ENCODE measurements at regions not wholly inside any gene's neighbourhood (a gene's known extent, or its start where the extent isn't known, plus 50 kb on each side); places are given as distances from the start of the nearest gene placed in this dataset.

- Histone ChIP-seq H3K79me2 (ENCODE audit: insufficient read depth, low read depth, low read length) (no peaks in the 10 kb centered on the region), H4K20me1 (ENCODE audit: insufficient read depth, low read length) (no peaks in the 10 kb centered on the region), H3K4me2 (ENCODE audit: low read length) (no peak overlapping the region), H3K9me3 (ENCODE audit: low read length) (no peaks in the 10 kb centered on the region), H3K9me2 (ENCODE audit: insufficient read depth, low read length) (no peaks in the 10 kb centered on the region), H2AFZ (ENCODE audit: low read length) (no peak overlapping the region), H3K36me3 (ENCODE audit: insufficient read depth, low read length) (no peaks in the 10 kb centered on the region), H3K27ac (ENCODE audit: low read depth, low read length, poor library complexity, severe bottlenecking) (no peak overlapping the region), H3K4me1 (ENCODE audit: insufficient read depth, low read length, poor library complexity, severe bottlenecking) (no peaks in the 10 kb centered on the region), H3K4me3 (ENCODE audit: low read depth, low read length, poor library complexity, severe bottlenecking) (no peak overlapping the region)
- no peak for DNase-seq (ENCODE audit: low spot score)
- no peak for TF ChIP-seq EZH2phosphoT487 (IDR thresholded peaks at IDR 0.05; ENCODE audit: borderline replicate concordance, low read depth, low read length)
- TF ChIP-seq CTCF (conservative IDR thresholded peaks at IDR 0.05; ENCODE audit: low read length) = no peak
- POLR2A ChIA-PET = interaction anchor here (1.6 kb wide), 1 partner anchor 10 kb away, joined by 5 read pairs; no protein-coding TSS in a partner anchor
- BruUV-seq (replicated peaks) = no TSS peak
- intact Hi-C loops (cut with micrococcal nuclease; ENCODE audit: unreplicated experiment) = no loop called here
- CTCF ChIA-PET (ENCODE audit: unreplicated experiment) = no interaction called here
Observed at GRCh38 chr5:30880514-30880913, 313.0 kb upstream of the CDH6 start.

GRCh38 chr5:30879887-30880286, 313.6 kb upstream of the CDH6 start:
- Histone ChIP-seq H3K4me2 (ENCODE audit: low read length) (no peak overlapping the region), H3K4me1 (ENCODE audit: insufficient read depth, low read length, poor library complexity, severe bottlenecking) (no peaks in the 10 kb centered on the region), H4K20me1 (ENCODE audit: insufficient read depth, low read length) (no peaks in the 10 kb centered on the region), H3K79me2 (ENCODE audit: insufficient read depth, low read depth, low read length) (no peaks in the 10 kb centered on the region), H3K27ac (ENCODE audit: low read depth, low read length, poor library complexity, severe bottlenecking) (no peak overlapping the region), H3K9me2 (ENCODE audit: insufficient read depth, low read length) (no peaks in the 10 kb centered on the region), H2AFZ (ENCODE audit: low read length) (no peak overlapping the region), H3K4me3 (ENCODE audit: low read depth, low read length, poor library complexity, severe bottlenecking) (no peak overlapping the region), H3K9me3 (ENCODE audit: low read length) (no peaks in the 10 kb centered on the region), H3K36me3 (ENCODE audit: insufficient read depth, low read length) (no peaks in the 10 kb centered on the region)
- DNase-seq (ENCODE audit: low spot score) = no peak
- intact Hi-C loops (cut with micrococcal nuclease; ENCODE audit: unreplicated experiment) = no loop called here
- CTCF ChIA-PET (ENCODE audit: unreplicated experiment) = no interaction called here
- BruUV-seq (replicated peaks) = no TSS peak
- POLR2A ChIA-PET = interaction anchor here (1.6 kb wide), 1 partner anchor 11 kb away, joined by 5 read pairs; no protein-coding TSS in a partner anchor
- TF ChIP-seq CTCF (conservative IDR thresholded peaks at IDR 0.05; ENCODE audit: low read length) (no peak), EZH2phosphoT487 (IDR thresholded peaks at IDR 0.05; ENCODE audit: borderline replicate concordance, low read depth, low read length) (no peak)

GRCh38 chr5:30878746-30879145, 314.7 kb upstream of the CDH6 start:
- ChIA-PET CTCF (ENCODE audit: unreplicated experiment) (no interaction called here), POLR2A (no interaction called here)
- no peak overlapping the region for H2AFZ ChIP-seq (ENCODE audit: low read length)
- no peaks in the 10 kb centered on the region for H4K20me1 ChIP-seq (ENCODE audit: insufficient read depth, low read length)
- no peak for DNase-seq (ENCODE audit: low spot score)
- intact Hi-C loops (cut with micrococcal nuclease; ENCODE audit: unreplicated experiment) = no loop called here
- no TSS peak for BruUV-seq (replicated peaks)
- TF ChIP-seq EZH2phosphoT487 (IDR thresholded peaks at IDR 0.05; ENCODE audit: borderline replicate concordance, low read depth, low read length) (no peak), CTCF (conservative IDR thresholded peaks at IDR 0.05; ENCODE audit: low read length) (no peak)
- no peaks in the 10 kb centered on the region for H3K79me2 ChIP-seq (ENCODE audit: insufficient read depth, low read depth, low read length)
- H3K4me3 ChIP-seq (ENCODE audit: low read depth, low read length, poor library complexity, severe bottlenecking) = no peak overlapping the region
- no peaks in the 10 kb centered on the region for H3K36me3 ChIP-seq (ENCODE audit: insufficient read depth, low read length)
- no peaks in the 10 kb centered on the region for H3K9me2 ChIP-seq (ENCODE audit: insufficient read depth, low read length)
- no peaks in the 10 kb centered on the region for H3K4me1 ChIP-seq (ENCODE audit: insufficient read depth, low read length, poor library complexity, severe bottlenecking)
- no peaks in the 10 kb centered on the region for H3K9me3 ChIP-seq (ENCODE audit: low read length)
- H3K27ac ChIP-seq (ENCODE audit: low read depth, low read length, poor library complexity, severe bottlenecking) = no peak overlapping the region
- H3K4me2 ChIP-seq (ENCODE audit: low read length) = no peak overlapping the region

Data from OCI-LY7 (cell line).